Mesothelial cell of epicardium (in vitro differentiated cells): ENCODE measurements at regions not wholly inside any gene's neighbourhood (a gene's known extent, or its start where the extent isn't known, plus 50 kb on each side); places are given as distances from the start of the nearest gene placed in this dataset.

ENCODE experiments used
- DNase-seq, 2 experiments: peaks; one replicate each; pipeline ENCODE4 v3.0.0; 2021; ENCODE audit warnings: low spot score in 2 of 2; ENCODE audit not compliant: unreplicated experiment in 2 of 2
- H3K27ac Mint-ChIP-seq: 2 replicates; pipeline ENCODE4 v1.8.0; 2021; ENCODE audit warnings: mixed read lengths
- H3K27me3 Mint-ChIP-seq: 2 replicates; pipeline ENCODE4 v1.8.0; 2021; ENCODE audit warnings: low read depth, mixed read lengths
- H3K36me3 Mint-ChIP-seq: 2 replicates; pipeline ENCODE4 v1.8.0; 2021; ENCODE audit warnings: mixed read lengths
- H3K4me1 Mint-ChIP-seq: 2 replicates; pipeline ENCODE4 v1.8.0; 2021; ENCODE audit warnings: mixed read lengths
- H3K4me3 Mint-ChIP-seq: 2 replicates; pipeline ENCODE4 v1.8.0; 2021; ENCODE audit warnings: mild to moderate bottlenecking, moderate library complexity, mixed read lengths
- H3K9me3 Mint-ChIP-seq: 2 replicates; pipeline ENCODE4 v1.8.0; 2021; ENCODE audit warnings: mixed read lengths
- CTCF ChIP-seq: fragments of 200-600 bp; sonication (generic); IDR thresholded peaks from one replicate; pipeline ENCODE4 v1.5.0; 2021; ENCODE audit warnings: antibody characterized with exemption; ENCODE audit not compliant: unreplicated experiment

- H3K27me3 Mint-ChIP-seq = no peaks in the 10 kb centered on the region
- H3K9me3 Mint-ChIP-seq = peaks cover 23% of the 10 kb centered on the region
- H3K4me3 Mint-ChIP-seq = no peak overlapping the region
- TF ChIP-seq CTCF = no peak
- H3K36me3 Mint-ChIP-seq = peaks cover 3% of the 10 kb centered on the region
- DNase-seq = no peak
- peak overlapping the region; percentile 22 for H3K27ac Mint-ChIP-seq
- peaks cover 16% of the 10 kb centered on the region for H3K4me1 Mint-ChIP-seq
These were observed 849.2 kb upstream of the LRFN5 start for GRCh38 chr14:40757376-40757950.

GRCh38 chr14:40733206-40733605 is 873.5 kb upstream of the LRFN5 start:
- H3K4me1 Mint-ChIP-seq = no peaks in the 10 kb centered on the region
- H3K9me3 Mint-ChIP-seq = peaks cover 29% of the 10 kb centered on the region
- DNase-seq = no peak
- H3K27me3 Mint-ChIP-seq = no peaks in the 10 kb centered on the region
- H3K4me3 Mint-ChIP-seq = no peak overlapping the region
- TF ChIP-seq CTCF = no peak
- no peaks in the 10 kb centered on the region for H3K36me3 Mint-ChIP-seq
- H3K27ac Mint-ChIP-seq = no peak overlapping the region

GRCh38 chr14:40727107-40727506 is 879.6 kb upstream of the LRFN5 start:
- no peaks in the 10 kb centered on the region for H3K27me3 Mint-ChIP-seq
- TF ChIP-seq CTCF = no peak
- H3K4me3 Mint-ChIP-seq = no peak overlapping the region
- peaks cover 37% of the 10 kb centered on the region for H3K9me3 Mint-ChIP-seq
- H3K27ac Mint-ChIP-seq = no peak overlapping the region
- H3K4me1 Mint-ChIP-seq = no peaks in the 10 kb centered on the region
- no peak for DNase-seq
- peaks cover 3% of the 10 kb centered on the region for H3K36me3 Mint-ChIP-seq

- no peak overlapping the region for H3K27ac Mint-ChIP-seq
- TF ChIP-seq CTCF = no peak
- H3K36me3 Mint-ChIP-seq = peaks cover 13% of the 10 kb centered on the region
These were observed 893.3 kb upstream of the LRFN5 start for GRCh38 chr14:40713387-40713786.

GRCh38 chr14:40697231-40697630 is 909.4 kb upstream of the LRFN5 start:
- DNase-seq = no peak
- H3K4me3 Mint-ChIP-seq = no peak overlapping the region
- no peaks in the 10 kb centered on the region for H3K36me3 Mint-ChIP-seq
- peaks cover 16% of the 10 kb centered on the region for H3K4me1 Mint-ChIP-seq
- H3K27me3 Mint-ChIP-seq = no peaks in the 10 kb centered on the region
- no peak overlapping the region for H3K27ac Mint-ChIP-seq
- H3K9me3 Mint-ChIP-seq = peaks cover 12% of the 10 kb centered on the region
- no peak for TF ChIP-seq CTCF

More at GRCh38 chr14:40713387-40713786, 893.3 kb upstream of the LRFN5 start:
- Mint-ChIP-seq H3K4me1 (no peaks in the 10 kb centered on the region), H3K9me3 (peaks cover 40% of the 10 kb centered on the region), H3K4me3 (no peak overlapping the region), H3K27me3 (no peaks in the 10 kb centered on the region)
- no peak for DNase-seq

GRCh38 chr14:40694023-40694422 is 912.7 kb upstream of the LRFN5 start:
- Mint-ChIP-seq H3K27me3 (no peaks in the 10 kb centered on the region), H3K4me1 (peaks cover 5% of the 10 kb centered on the region), H3K4me3 (no peak overlapping the region), H3K36me3 (no peaks in the 10 kb centered on the region), H3K27ac (no peak overlapping the region), H3K9me3 (peaks cover 4% of the 10 kb centered on the region)
- no peak for DNase-seq
- no peak for TF ChIP-seq CTCF
